Stimulated activated CD4-positive, alpha-beta T cell treated with anti-CD3 and anti-CD28 coated beads, Interleukin-2, amount 100 ng/mL, for 24 hours (primary cell): ENCODE measurements at regions not wholly inside any gene's neighbourhood (a gene's known extent, or its start where the extent isn't known, plus 50 kb on each side); places are given as distances from the start of the nearest gene placed in this dataset.

Source experiments
- DNase-seq, 2 donors: peaks; one replicate each; pipeline ENCODE4 v3.0.0-alpha.2; 2020

GRCh38 chr5:12480487-12480886 is 576.2 kb upstream of the CTNND2 start:
- DNase-seq = no peak

- no peak for DNase-seq
These were observed 573.3 kb upstream of the CTNND2 start for GRCh38 chr5:12477554-12477953.

- DNase-seq = no peak
These were observed 563.6 kb upstream of the CTNND2 start for GRCh38 chr5:12467799-12468198.

- no peak for DNase-seq
These were observed 556.4 kb upstream of the CTNND2 start for GRCh38 chr5:12460493-12461261.

- DNase-seq = no peak
These were observed 555.1 kb upstream of the CTNND2 start for GRCh38 chr5:12459326-12459725.

GRCh38 chr5:12419075-12419474 is 514.8 kb upstream of the CTNND2 start:
- DNase-seq = no peak

GRCh38 chr5:12413585-12413984 is 509.3 kb upstream of the CTNND2 start:
- no peak for DNase-seq

- no peak for DNase-seq
These were observed 508.8 kb upstream of the CTNND2 start for GRCh38 chr5:12413075-12413474.

GRCh38 chr5:12399868-12400267 is 495.6 kb upstream of the CTNND2 start:
- no peak for DNase-seq

GRCh38 chr5:12392246-12392645 is 488.0 kb upstream of the CTNND2 start:
- DNase-seq = no peak

GRCh38 chr5:12385095-12385494 is 480.8 kb upstream of the CTNND2 start:
- no peak for DNase-seq

GRCh38 chr5:12384005-12384404 is 479.8 kb upstream of the CTNND2 start:
- no peak for DNase-seq

- no peak for DNase-seq
These were observed 463.7 kb upstream of the CTNND2 start for GRCh38 chr5:12367973-12368372.

GRCh38 chr5:12360218-12360617 is 456.0 kb upstream of the CTNND2 start:
- no peak for DNase-seq

- no peak for DNase-seq
These were observed 454.3 kb upstream of the CTNND2 start for GRCh38 chr5:12358371-12359090.

- DNase-seq = no peak
These were observed 453.4 kb upstream of the CTNND2 start for GRCh38 chr5:12357626-12358025.

GRCh38 chr5:12354686-12355085 is 450.4 kb upstream of the CTNND2 start:
- no peak for DNase-seq

- DNase-seq = no peak
These were observed 439.3 kb upstream of the CTNND2 start for GRCh38 chr5:12343558-12343957.

GRCh38 chr5:12335938-12336337 is 431.7 kb upstream of the CTNND2 start:
- no peak for DNase-seq

GRCh38 chr5:12332480-12332879 is 428.2 kb upstream of the CTNND2 start:
- DNase-seq = no peak

GRCh38 chr5:12330993-12331588 is 426.8 kb upstream of the CTNND2 start:
- no peak for DNase-seq

GRCh38 chr5:12330381-12330780 is 426.1 kb upstream of the CTNND2 start:
- DNase-seq = no peak

- no peak for DNase-seq
These were observed 419.5 kb upstream of the CTNND2 start for GRCh38 chr5:12323637-12324229.

GRCh38 chr5:12322042-12322441 is 417.8 kb upstream of the CTNND2 start:
- DNase-seq = no peak
